ENCODE measurements at regions not wholly inside any gene's neighbourhood (a gene's known extent, or its start where the extent isn't known, plus 50 kb on each side); places are given as distances from the start of the nearest gene placed in this dataset.

DNA sequence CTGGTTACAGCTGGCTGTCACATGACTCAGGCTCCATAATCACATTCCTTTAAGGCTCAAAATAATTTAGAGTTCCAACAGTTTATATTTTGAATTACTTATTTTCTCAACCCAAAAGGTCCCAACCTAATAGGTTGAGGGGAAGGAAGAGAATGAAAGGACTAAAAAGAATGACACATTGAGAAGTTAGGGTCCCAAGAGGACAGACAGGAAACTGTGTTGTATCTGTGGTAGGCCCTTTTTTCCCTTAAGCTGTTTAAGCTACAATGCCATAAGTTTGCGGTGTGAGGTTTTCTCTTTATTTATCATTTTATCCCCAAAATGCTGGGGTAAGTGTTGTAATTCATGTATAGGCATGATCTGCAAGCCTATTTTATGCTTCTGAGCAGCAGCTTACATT is 290.2 kb downstream of the ZNF674 start:
- TF ChIP-seq, protein P1, sequence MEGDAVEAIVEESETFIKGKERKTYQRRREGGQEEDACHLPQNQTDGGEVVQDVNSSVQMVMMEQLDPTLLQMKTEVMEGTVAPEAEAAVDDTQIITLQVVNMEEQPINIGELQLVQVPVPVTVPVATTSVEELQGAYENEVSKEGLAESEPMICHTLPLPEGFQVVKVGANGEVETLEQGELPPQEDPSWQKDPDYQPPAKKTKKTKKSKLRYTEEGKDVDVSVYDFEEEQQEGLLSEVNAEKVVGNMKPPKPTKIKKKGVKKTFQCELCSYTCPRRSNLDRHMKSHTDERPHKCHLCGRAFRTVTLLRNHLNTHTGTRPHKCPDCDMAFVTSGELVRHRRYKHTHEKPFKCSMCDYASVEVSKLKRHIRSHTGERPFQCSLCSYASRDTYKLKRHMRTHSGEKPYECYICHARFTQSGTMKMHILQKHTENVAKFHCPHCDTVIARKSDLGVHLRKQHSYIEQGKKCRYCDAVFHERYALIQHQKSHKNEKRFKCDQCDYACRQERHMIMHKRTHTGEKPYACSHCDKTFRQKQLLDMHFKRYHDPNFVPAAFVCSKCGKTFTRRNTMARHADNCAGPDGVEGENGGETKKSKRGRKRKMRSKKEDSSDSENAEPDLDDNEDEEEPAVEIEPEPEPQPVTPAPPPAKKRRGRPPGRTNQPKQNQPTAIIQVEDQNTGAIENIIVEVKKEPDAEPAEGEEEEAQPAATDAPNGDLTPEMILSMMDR (IDR thresholded peaks at IDR 0.05): no peak
- TF ChIP-seq POLR2A (IDR thresholded peaks at IDR 0.05): no peak
